NCI-H1105 (cell line): ENCODE measurements at regions not wholly inside any gene's neighbourhood (a gene's known extent, or its start where the extent isn't known, plus 50 kb on each side); places are given as distances from the start of the nearest gene placed in this dataset.

ENCODE experiments used
- DNase-seq: peaks from one replicate; lab custom pipeline; 2025; lab: John Stamatoyannopoulos, UW

- DNase-seq, result peak; percentile 67
Measured at GRCh38 chr6:138692978-138693909, 80.3 kb upstream of the CCDC28A start.

- no peak for DNase-seq
Measured at GRCh38 chr6:138695193-138695592, 78.4 kb upstream of the CCDC28A start.

DNA sequence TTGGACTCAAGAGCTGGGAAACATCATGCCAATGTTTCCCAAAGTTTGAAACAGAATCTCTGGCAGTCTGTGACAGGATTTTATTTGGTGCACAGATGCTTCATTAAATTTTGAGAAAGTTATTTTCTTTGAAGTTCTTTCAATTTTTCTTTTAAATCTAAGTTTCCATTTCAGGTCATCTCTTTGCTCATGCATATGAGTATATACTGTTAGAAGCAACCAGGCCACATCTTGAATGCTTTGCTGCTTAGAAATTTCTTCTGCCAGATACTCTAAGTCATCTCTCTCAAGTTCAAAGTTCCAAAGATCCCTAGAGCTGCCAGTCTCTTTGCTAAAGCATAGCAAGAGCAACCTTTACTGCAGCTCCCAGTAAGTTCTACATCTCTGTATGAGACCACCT, 59.1 kb upstream of the CCDC28A start:
- no peak for DNase-seq

- DNase-seq, result no peak
Measured at GRCh38 chr6:138716013-138716412, 57.6 kb upstream of the CCDC28A start.

DNA sequence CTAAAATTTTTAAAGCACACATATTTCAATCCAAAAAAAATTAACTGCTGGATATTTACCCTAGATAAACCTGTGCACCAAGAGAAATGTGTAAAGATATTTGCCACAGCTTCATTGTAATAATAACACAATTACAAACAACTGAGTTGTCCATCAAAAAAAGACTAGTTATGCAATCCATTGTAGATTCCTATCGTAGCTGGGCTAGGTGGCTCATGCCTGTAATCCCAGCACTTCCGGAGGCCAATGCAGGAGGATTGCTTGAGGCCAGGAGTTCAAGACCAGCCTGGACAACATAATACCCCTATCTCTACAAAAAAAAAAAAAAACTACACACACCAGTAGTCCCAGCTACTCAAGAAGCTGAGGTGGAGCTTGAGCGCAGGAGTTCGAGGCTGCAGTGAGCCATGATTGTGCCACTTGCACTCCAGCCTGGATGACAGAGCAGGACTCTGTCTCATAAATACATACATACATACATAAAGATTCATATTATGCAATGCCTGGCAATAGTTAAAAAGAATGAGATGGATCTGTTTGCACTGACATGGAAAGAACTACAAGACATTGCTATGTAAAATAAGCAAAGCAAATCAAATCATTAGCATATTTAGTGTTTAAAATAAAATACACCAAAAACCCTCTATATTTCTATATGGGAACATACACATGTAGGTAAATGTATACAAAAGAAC, 56.5 kb upstream of the CCDC28A start:
- no peak for DNase-seq

DNA sequence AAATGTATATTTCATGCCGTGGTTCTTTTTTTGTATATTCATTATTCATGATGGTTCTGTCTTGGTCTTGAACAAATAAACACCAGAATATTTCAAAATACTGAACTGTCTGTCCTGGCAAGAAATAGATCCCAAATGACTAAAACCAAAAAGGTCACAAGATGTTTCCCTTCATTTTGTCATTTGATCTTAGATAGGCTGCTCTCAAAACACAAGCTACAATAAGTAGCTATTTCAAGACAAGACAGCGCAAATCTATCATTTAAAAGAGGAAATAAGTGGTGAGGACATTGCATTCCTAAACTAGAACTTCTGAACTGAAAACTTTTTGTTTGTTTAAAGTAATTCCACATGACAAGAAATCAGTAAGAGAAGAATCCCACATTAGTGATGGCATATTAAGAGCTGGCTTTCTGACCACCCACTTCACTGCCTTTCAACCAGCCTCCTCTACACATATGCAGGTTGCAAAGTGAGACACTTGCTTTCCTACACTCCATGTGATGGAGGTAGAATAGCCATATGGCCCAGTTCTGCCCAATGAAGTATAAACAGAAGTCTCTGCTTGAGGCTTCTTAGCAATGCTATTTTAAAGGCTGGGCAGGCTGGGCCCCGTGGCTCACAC, 54.4 kb upstream of the CCDC28A start:
- DNase-seq, result no peak

DNA sequence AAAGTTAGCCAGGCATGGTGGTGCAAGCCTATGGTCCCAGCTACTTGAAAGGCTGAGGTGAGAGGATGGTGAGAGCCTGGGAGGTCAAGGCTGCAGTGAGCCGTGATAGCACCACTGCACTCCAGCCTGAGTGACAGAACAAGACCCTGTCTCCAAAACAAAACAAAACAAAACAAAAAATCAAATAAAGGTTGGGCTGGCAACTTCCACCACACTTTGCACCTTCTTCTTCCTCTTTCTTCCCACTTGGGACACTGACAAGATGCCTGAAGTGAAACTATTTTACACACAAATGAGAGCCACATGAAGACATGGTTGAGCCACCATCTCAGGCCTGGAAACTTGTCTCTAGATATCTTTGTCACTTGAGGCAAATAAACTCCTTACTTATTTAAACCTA, 53.8 kb upstream of the CCDC28A start:
- no peak for DNase-seq

GRCh38 chr6:138722425-138723371, 50.9 kb upstream of the CCDC28A start:
- no peak for DNase-seq
